ENCODE measurements at regions not wholly inside any gene's neighbourhood (a gene's known extent, or its start where the extent isn't known, plus 50 kb on each side); places are given as distances from the start of the nearest gene placed in this dataset.
A peak's percentile ranks its signal among the peaks of the same experiment; 100 is the strongest.
"Not testable (repeated sequence)": the region's sequence is repeated elsewhere in the genome, so short reads cannot be mapped to it uniquely, and the experiment has no call there.

DNA sequence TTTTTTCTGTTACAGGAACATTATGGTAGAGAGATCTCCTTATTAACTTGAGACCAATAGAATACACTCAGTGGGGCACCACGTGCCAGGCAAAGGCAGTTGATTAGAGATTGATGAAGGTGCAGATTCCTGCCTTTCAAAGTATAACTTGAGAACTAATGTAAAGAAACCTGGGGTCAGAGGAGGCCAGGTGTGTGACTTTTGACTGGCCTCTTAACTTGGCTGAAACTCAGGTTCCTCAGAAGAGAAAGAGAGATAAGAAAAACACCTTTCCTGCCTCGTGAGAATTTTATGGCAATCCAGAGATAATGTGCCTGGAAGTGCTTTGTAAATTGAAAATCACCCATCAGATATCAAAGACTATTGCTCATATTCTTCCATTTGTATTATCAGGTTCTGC lies 110.7 kb upstream of the GZMB start:
- DNase-seq: no peak

DNA sequence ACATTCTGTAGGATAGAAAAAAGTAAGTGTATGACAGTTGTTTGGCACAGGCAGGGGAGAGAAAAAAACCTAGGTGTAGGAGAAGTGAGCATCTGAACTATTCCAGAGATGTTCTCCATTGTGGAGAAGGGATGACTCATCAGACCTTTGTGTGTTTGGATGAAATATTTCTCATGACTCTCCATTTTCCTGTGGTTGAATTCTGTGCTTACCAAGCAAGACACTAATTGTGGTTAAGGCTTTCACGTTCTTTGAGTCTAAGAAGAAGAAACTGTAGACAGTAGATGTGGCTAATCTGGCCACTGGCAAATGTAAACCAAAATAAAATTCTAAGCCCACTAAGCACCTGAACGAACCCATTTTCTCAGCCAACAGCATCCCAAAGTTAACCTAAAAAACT lies 107.9 kb upstream of the GZMB start:
- DNase-seq: no peak

DNA sequence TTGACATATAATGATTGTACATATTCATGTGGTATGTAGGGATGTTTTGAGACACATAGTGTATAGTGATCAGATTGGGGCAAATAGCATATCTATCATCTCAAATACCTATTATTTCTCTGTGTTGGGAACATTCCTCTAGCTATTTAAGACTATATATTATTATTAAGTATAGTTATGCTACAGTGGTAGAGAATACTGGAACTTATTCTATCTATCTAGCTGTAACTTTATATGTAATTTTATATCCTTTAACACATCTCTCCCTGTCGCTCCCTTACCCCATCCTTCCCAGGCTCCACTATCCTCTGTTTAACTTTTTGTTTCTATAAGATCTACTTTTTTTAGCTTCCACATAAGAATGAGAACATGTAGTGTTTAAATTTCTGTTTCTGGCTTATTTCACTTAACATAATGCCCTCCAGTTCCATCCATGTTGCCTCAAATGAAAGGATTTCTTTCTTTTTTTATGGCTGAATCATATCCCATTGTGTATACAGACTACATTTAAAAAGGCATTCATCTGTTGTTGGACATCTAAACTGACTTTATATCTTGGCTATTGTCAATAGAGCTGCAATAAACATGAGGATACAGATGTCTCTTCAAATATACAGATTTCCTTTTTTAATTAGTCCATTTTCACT lies 102.1 kb upstream of the GZMB start:
- no peak for DNase-seq

DNA sequence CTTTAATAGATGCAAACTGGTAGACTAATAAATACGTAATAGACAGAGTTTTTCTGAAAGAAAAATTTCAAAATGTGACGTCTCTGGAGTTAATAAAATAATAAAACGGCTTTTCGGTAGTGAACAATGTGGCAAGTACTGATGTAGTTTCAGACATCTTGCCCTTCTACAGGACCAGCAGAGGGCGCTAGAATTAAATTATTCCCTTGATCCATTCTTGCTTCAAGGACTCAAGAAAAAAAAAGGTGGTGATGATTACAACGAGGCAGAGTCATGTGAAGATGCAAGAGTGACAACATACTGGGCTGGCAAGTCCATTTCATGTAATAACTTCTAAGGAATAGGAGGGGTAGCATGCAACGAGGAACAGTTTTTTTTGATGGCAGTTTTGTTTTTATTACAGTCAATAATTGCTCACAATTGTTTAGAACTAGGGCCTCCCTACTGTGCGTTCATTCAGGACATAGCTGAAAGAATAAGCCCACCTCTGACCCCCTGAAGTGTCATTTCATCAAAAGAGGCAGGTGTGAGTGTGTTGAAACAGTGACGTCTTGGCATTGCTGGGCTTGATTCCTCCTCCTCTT lies 101.0 kb upstream of the GZMB start:
- DNase-seq: peak; percentile 35

DNA sequence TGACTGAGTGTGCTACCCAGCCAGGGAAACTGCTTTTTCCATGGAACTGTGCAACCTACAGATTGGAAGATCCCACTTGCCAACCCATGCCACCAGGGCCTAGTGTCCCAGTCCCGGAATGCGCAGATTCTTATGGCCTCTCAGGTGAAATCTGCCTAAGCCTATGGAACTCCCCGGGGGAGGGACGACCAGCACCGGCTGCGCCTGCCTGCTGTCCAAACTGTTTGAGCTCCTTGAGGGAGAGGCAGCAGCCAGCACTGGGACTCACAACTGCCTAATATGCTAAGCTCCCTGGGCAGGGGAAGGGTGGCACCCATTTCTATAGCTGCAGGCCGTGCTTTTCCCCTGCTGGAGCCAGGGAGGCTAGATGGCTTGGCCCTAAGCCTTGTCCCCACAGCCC lies 92.5 kb upstream of the GZMB start:
- DNase-seq: no peak

DNA sequence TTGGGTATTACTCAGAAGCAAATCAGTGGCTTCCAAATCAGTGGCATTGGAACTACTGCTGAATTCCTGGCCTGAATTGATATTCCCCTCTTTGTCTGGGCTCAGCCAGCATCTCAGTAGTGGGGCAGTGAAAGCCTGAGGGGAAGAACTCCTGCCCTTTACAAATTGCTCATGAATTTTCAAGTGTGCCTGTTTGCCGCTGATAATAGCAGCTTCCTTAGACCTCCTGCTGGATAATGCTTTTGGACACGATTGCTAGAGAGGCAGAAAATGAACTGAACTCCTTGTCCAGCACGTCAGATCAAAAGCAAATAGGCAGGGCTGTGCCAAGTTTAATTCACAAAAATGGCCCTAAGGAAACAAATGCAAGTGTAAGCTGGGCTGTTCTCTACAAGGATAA lies 91.3 kb upstream of the GZMB start:
- DNase-seq: no peak

DNA sequence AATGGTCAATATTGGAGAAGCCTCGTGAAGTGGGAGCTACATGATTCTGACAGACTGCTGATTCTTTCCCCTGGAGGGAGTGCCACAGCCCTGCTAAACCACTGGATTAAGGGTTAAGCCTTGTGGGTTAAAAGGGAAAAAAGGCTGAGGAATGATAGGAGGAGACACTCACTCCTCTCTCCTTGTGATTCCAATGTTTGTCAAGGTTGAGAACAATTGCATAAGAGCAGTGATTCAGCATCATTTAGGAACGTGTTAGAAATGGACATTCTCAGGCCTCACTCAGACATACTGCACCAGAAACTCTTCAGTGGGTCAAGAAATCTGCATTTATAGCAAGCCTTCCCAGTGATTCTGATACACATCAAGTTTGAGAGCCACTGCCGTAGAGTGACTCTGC lies 87.8 kb upstream of the GZMB start:
- DNase-seq: no peak

DNA sequence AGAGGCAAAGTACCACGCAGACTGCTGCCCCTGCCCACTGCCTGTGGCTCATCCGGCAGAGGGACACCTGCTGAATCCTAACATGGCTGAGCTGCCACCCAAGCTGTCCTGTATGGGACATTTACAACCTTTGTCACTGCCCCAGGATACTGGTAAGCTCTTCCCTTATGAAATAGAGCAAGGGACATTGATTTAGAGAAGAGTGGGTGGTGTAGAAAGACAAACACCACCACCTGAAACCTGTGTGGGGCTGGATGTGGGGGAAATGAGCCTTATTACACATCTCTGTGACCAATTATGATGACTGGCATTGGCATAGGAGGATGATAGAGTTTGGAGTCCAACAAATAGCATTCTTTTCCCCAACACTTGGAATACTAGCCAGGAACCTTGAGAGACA lies 81.2 kb upstream of the GZMB start:
- DNase-seq: no peak

DNA sequence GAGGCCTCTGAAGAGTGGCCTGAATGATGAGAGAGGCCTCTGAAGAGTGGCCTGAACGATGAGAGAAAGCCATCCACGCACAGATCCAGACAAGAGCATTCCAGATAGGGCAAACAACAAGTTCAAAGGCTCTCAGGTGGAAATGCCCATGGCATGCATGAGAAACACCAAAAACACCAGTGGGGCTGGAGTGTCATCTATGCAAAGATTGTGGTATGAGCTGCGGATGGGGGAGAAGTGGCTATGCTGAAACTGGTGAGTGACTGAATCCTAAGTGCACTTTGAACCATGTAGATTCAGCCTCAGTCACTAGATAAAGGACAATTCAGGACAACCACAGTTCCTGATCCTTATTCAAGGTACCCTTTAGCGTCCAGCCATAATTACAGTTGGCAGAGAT lies 79.4 kb upstream of the GZMB start:
- DNase-seq: no peak

DNA sequence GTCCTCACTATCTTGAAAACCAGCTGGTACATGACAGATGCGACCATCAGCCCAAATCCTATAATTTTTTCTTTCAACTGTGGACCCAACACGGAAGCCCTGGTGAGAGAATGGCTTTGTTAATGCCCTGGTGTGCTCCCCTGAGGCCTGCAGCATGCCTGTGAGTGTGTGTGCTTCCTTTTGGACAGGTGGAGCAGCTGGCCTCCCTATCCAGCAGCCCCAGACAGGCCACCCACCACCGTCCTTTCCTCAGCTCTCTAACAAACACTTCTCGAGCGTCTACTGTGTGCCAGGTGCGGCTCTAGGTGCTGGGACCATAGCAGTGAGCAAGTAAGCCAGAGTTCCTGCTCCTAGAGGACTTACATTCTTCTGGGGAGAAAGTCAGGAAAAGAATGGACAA lies 78.9 kb upstream of the GZMB start:
- no peak for DNase-seq

DNA sequence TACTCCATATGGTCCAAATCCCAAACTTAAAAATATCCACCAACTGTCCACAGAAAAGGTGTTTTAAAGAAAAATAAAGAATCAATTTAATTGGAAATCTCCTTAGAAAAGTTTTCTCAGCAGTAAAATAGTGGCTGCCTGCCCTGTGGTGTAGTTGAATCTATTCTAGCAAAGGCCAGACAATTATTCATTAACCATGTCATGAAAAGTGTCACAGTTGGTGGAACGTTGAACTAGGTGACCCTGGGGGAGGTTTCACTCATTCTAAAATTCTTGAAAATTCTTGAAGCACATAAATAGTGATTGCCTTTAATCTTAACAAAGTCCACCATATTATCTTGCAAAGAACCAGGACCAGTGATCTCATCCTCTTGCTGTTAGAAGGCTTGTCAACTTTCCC lies 78.4 kb upstream of the GZMB start:
- DNase-seq: no peak

DNA sequence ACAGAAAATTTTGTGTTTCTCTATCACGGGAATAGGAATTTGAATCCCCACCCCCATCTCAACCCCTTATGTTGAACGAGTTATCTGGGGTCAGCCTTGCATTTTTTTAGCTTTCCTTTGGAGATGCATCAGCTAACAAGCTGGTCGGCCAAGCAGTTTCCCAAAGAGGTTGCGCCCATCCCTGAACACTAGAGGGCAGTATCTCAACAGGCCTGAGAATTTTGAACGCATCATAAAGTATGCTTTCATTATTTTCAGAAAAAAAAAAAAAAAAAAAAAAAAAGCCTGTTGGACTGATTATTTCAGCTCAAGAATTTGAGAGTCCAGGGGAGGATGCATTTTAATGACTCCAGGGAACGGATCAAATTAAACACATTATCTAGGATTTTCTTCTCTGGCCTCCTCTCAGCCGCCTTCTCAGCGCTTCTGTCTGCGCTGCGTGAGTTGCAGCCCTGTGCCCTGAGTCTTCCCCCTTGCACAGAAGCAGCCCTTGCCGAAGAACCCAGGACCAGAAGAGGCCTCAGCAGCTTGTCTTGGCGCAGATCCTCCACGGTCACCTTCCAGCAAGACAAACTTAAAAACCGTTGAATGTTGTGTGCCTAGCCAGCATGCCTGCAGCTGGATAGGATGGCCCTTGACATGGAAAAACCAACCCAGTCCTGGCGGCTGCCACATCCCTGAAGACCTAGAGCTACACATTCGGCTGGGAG lies 76.6 kb upstream of the GZMB start:
- DNase-seq: peak; percentile 62

DNA sequence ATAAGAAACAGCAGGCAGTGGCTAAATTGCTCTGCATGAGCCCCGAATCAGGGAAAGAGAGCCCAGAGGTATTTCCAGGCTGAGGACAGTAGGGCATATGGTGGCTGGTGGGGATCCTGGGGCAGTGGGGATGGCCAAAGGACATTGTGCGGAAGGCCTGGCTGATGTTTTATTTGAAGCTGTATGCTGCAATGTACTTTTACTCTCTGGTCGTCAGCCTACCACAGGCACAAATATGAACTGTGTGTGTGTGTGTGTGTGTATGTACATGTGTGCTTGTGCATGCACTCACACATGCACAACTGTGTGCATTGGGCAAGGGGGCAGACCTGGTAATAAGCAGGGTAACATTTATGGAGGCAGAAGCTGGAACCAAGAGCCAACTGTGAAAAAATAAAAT lies 74.7 kb upstream of the GZMB start:
- no peak for DNase-seq

DNA sequence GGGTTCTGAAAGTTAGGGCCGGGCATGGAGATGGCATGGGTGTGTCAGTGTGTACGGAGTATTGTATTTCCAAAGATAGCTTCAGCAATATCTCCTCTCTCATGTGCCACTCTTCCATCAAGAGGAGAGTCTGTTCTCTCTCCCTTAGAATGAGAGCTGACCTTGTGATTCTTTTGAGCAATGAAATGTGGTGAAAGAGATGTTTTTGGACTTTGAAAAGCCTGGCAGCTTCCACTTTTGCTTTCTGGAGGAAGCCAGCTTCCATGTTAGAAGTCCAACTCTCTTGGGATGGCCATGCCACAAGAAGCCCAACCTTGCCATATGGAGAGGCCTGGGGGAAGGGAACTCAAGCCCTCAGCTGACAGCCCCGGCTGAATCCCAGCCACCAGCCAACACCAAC lies 72.4 kb upstream of the GZMB start:
- no peak for DNase-seq

DNA sequence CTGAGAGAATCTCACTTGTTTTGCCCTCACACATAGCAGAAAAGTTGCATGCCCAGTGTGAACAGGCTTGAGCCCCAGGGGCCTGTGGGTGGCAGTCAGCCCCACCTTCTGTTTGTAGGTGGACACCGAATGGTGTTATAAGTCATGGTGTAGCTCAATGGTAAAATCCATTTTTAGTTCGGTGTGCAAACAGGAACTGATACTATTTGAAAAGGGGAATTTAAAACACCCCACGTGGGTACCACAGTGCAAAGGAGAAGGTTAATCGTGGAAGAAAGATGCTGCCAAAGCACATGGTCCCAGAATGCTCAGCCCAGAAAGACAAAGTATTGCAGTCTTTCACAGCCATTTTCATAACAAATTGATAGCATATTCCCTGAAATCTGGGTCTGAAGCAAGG lies 71.8 kb upstream of the GZMB start:
- no peak for DNase-seq

DNA sequence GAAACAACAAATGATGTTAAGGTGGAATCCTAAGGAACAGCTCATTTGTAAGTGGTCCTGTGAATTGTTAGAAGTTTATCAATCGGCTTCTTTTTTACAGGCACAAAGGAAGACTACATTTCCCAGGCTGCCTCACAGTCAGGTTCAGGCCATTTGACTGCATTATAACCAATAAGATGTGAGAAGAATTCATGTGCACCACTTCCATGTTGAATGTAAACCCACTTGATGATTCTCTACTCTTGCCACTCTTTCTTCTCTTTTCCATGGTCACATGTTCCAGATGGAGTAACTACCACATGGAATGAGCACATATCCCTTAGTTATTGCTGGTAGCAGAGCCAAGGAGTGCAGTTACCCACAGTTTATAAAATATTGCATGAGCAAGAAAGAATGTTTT lies 67.1 kb upstream of the GZMB start:
- no peak for DNase-seq

DNA sequence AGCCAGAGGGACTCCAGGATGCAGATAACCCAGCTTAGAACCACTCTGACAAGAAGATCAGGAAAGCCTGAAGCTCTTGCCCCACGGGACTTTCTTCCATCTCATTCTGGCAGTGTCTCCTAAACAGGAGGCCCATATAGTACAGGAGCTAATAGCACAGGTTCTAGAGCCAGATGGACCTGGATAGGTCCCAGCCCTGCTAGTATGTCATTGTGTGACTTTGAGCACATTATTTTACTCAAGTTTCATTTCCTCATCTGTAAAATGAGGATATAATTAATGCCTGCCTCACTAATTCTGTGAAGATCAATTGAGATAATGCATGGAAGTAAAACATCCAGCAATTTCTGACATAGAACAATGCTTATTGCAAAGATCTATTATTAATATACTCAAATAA lies 66.5 kb upstream of the GZMB start:
- no peak for DNase-seq

DNA sequence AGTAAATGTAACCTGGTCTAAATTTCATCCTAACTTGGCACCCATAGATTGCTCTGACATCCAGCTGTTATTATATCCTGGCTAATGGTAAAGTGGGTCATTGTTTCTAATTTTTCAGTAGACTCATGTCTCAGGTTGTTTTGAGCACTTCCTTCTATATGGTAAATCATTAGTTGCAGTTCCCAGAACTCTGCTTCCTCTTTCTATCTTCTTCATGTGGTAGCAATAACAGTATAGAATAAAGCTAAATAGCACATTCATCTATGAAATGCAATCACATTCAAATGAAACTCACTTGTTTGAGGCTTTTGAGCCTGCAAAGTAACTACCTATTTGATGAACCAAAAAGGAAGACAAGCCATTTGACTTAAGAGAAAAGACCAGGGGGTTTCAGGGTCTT lies 65.1 kb upstream of the GZMB start:
- no peak for DNase-seq

DNA sequence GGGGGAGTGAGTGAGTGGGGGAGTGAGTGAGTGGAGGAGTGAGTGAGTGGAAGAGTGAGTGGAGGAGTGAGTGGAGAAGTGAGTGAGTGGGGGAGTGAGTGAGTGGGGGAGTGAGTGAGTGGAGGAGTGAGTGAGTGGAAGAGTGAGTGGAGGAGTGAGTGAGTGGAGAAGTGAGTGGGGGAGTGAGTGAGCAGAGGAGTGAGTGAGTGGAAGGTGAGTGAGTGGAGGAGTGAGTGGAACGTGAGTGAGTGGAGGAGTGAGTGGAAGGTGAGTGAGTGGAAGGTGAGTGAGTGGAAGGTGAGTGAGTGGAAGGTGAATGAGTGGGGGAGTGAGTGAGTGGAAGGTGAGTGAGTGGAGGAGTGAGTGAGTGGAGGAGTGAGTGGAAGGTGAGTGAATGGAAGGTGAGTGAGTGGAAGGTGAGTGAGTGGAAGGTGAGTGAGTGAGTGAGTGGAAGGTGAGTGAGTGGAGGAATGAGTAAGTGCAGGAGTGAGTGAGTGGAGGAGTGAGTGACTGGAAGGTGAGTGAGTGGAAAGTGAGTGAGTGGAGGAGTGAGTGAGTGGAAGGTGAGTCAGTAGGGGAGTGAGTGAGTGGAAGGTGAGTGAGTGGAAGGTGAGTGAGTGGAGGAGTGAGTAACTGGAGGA lies 62.4 kb upstream of the GZMB start:
- DNase-seq: not testable (repeated sequence)

DNA sequence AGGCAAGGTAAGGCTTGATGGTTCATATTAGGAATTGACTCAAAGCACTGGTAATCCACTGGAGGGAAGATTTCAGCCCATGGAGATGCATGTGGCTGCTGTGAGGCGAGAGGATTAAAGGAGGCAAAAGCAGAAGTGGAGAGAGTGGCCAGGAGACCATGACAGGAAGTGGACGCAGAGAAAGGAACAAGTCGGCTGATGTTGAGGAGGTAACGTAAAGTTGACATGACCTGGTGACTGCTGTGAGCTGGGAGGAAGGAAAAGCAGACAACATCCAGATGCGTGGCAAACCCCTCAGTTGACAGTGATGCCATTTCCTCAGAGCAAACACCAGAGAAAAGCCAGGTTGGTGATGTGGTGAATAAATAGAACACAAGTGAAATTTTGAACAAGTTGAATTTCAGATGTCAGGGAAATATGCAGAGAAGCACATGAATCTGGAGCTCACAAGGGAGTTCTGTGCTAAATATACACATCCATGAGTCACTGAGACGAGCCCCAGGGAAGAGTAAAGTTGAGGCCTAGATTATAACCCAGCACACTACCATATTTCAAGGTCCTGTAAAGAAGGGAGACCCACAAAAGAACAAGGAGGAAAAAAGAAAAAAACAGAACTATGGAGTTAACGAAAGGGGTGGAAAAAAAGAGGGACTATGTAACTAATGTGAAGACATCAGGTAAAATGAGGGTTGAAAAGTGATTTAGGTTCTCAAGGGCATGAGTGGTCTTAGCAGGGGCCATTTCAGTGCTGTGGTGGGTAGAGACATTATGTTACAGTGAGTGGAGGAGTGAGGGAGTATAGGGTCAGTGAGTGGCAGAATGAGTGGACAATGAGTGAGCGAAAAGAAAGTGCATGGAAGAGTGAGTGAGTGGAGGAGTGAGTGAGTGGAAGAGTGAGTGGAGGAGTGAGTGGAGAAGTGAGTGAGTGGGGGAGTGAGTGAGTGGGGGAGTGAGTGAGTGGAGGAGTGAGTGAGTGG lies 61.6 kb upstream of the GZMB start:
- no peak for DNase-seq

DNA sequence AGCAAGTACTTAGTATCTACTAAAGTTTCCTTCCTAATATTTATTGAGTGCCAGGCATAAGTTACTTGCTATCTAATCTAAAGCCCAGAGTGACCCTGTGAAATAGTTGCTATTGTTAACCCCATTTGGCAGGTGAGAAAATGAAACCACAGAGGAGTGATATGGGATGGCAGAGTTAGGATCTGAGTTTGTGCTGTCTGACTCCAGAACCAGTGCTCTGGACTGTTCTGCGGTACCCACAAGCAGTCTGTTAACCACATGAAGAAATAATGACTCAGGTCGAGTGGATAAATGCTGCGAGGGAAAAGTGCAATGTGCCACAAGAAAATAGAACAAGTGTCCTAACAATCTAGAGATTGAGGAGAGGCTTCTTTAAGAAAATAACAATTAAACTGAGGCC lies 60.7 kb upstream of the GZMB start:
- no peak for DNase-seq

DNA sequence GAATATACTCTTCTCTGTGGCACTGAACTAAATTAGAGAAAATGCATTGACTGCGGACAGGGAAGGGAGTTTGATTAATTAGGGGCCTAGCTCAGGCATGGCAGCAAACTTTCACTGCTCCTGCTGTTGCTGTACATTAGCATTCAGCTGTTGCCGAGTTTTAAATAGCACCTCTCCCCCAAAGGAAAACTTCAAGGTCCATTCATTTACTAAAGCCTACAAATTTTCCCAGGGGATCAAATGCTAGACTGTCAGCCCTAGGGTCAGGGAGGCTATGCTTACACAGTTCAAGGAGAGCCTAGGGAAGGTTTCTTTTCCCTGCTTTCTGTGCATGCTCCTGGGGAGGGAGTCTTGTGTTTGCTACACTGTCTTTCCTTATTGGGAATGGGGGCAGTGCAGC lies 60.0 kb upstream of the GZMB start:
- DNase-seq: no peak

DNA sequence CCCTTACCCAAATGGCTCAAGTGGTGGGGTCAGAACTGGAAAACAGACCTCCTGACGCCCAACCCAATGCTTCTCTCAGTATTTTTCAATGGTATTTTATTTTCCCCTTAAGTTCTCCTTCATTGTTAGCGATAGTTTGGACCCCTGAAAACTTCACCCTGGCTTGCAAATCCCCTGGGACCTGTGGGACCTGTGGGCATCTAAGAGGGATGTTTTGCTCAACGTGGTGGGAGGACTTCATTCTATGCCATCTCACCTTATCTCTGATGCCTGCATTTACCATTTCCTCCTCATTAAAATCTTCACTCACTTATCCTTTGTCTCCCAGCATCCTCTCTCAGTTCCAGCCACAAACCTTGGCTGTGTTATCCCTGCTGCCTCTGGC lies 59.4 kb upstream of the GZMB start:
- DNase-seq: no peak
